Gastroesophageal sphincter (tissue), 3 donors: ENCODE measurements at regions not wholly inside any gene's neighbourhood (a gene's known extent, or its start where the extent isn't known, plus 50 kb on each side); places are given as distances from the start of the nearest gene placed in this dataset.

Experiments used
- EP300 ChIP-seq: sonication (generic); formaldehyde crosslinking; IDR thresholded peaks from one replicate; pipeline ENCODE4 v1.6.1; 2017; ENCODE audit warnings: antibody characterized with exemption, mild to moderate bottlenecking
- POLR2A ChIP-seq, 2 donors: fragments of 450-650 bp; IDR thresholded peaks; one replicate each; pipeline ENCODE4 v1.6.1; 2017; ENCODE audit warnings: antibody characterized with exemption in 2 of 2, mild to moderate bottlenecking in 2 of 2, moderate library complexity in 1 of 2
- POLR2AphosphoS5 ChIP-seq: sonication (generic); formaldehyde crosslinking; IDR thresholded peaks from one replicate; pipeline ENCODE4 v1.6.1; 2017; ENCODE audit warnings: antibody characterized with exemption
- TF ChIP-seq, protein P1 (sequence below), 4 experiments: fragments of 200-600 bp in 2 of 4; fragments of 450-650 bp in 2 of 4; sonication (generic) in 1 of 4; IDR thresholded peaks; one replicate each; pipeline ENCODE4 v1.5.1; 2017 to 2019; ENCODE audit warnings: antibody characterized with exemption in 4 of 4, mild to moderate bottlenecking in 2 of 4, moderate library complexity in 2 of 4

DNA sequence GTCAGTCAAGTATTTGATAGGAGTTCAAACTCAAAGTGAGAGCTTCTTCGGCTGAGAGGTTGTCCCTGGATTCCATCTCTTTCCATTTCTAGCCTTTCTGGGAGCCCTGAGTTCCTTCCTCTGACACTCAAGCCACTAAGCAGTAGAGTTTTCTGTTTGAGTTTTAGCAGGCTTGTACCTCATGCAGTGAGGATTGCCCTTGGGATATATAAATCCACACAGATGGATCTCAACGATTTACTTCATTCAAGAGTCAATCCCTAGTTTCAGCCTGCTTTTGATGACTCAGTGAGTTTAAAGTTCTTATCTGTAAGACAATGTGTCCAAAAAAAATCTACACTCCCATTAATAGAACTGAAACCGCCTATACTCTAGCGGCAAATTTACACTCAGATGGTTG is 2240.9 kb upstream of the WWC1 start:
- TF ChIP-seq POLR2AphosphoS5 (no peak), EP300 (no peak), POLR2A (IDR thresholded peaks at IDR 0.05) (no peak)
- TF ChIP-seq, protein P1, sequence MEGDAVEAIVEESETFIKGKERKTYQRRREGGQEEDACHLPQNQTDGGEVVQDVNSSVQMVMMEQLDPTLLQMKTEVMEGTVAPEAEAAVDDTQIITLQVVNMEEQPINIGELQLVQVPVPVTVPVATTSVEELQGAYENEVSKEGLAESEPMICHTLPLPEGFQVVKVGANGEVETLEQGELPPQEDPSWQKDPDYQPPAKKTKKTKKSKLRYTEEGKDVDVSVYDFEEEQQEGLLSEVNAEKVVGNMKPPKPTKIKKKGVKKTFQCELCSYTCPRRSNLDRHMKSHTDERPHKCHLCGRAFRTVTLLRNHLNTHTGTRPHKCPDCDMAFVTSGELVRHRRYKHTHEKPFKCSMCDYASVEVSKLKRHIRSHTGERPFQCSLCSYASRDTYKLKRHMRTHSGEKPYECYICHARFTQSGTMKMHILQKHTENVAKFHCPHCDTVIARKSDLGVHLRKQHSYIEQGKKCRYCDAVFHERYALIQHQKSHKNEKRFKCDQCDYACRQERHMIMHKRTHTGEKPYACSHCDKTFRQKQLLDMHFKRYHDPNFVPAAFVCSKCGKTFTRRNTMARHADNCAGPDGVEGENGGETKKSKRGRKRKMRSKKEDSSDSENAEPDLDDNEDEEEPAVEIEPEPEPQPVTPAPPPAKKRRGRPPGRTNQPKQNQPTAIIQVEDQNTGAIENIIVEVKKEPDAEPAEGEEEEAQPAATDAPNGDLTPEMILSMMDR (IDR thresholded peaks at IDR 0.05): no peak
